ENCODE measurements at regions not wholly inside any gene's neighbourhood (a gene's known extent, or its start where the extent isn't known, plus 50 kb on each side); places are given as distances from the start of the nearest gene placed in this dataset.

GRCh38 chr3:147493666-147494065, 84.5 kb downstream of the ZIC1 start:
- no peak overlapping the region for H3K27ac ChIP-seq
- in situ Hi-C loops (cut with MboI; ENCODE audit: low sequenced_read_pairs in 4 of 4), result no loop called here
- H3K9me3 ChIP-seq, result no peaks in the 10 kb centered on the region
- intact Hi-C loops (cut with DNase I; ENCODE audit: low total_unique reads), result no loop called here
- H3K36me3 ChIP-seq, result no peaks in the 10 kb centered on the region
- ATAC-seq, result no peak
- no peak overlapping the region for H3K4me3 ChIP-seq
- no peaks in the 10 kb centered on the region for H3K4me1 ChIP-seq
- TF ChIP-seq, protein P1, sequence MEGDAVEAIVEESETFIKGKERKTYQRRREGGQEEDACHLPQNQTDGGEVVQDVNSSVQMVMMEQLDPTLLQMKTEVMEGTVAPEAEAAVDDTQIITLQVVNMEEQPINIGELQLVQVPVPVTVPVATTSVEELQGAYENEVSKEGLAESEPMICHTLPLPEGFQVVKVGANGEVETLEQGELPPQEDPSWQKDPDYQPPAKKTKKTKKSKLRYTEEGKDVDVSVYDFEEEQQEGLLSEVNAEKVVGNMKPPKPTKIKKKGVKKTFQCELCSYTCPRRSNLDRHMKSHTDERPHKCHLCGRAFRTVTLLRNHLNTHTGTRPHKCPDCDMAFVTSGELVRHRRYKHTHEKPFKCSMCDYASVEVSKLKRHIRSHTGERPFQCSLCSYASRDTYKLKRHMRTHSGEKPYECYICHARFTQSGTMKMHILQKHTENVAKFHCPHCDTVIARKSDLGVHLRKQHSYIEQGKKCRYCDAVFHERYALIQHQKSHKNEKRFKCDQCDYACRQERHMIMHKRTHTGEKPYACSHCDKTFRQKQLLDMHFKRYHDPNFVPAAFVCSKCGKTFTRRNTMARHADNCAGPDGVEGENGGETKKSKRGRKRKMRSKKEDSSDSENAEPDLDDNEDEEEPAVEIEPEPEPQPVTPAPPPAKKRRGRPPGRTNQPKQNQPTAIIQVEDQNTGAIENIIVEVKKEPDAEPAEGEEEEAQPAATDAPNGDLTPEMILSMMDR (IDR thresholded peaks at IDR 0.05 in 4 of 5, conservative IDR thresholded peaks at IDR 0.05 in 1 of 5), result no peak
- TF ChIP-seq POLR2A (IDR thresholded peaks at IDR 0.05), result no peak
- H3K27me3 ChIP-seq, result no peaks in the 10 kb centered on the region
- DNase-seq, result no peak

DNA sequence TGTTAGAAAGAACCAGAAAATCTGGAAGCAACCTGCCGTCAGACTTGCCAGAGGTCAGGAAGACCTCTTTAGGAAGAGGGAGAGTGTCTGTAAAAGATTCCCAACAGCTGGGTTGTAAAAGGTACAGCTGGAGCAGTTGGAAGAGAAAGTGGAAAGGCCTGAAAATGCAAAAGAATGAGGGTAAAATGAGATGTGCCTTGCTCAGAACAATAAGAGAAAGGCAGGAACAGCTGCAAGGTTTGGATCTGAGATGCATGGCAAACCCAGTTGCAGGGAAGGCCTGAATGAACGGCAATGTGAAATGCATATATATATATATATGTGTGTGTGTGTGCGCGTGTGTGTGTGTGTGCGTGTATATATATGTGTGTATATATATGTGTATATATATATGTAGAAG, 88.1 kb downstream of the ZIC1 start:
- DNase-seq, result no peak
- no peaks in the 10 kb centered on the region for H3K9me3 ChIP-seq
- intact Hi-C loops (cut with DNase I; ENCODE audit: low total_unique reads), result no loop called here
- no peaks in the 10 kb centered on the region for H3K36me3 ChIP-seq
- in situ Hi-C loops (cut with MboI; ENCODE audit: low sequenced_read_pairs in 4 of 4), result no loop called here
- no peak overlapping the region for H3K4me3 ChIP-seq
- H3K27ac ChIP-seq, result no peak overlapping the region
- no peak for ATAC-seq
- no peak for TF ChIP-seq POLR2A (IDR thresholded peaks at IDR 0.05)
- TF ChIP-seq, protein P1 (IDR thresholded peaks at IDR 0.05 in 4 of 5, conservative IDR thresholded peaks at IDR 0.05 in 1 of 5), result no peak
- H3K4me1 ChIP-seq, result no peaks in the 10 kb centered on the region
- H3K27me3 ChIP-seq, result no peaks in the 10 kb centered on the region

DNA sequence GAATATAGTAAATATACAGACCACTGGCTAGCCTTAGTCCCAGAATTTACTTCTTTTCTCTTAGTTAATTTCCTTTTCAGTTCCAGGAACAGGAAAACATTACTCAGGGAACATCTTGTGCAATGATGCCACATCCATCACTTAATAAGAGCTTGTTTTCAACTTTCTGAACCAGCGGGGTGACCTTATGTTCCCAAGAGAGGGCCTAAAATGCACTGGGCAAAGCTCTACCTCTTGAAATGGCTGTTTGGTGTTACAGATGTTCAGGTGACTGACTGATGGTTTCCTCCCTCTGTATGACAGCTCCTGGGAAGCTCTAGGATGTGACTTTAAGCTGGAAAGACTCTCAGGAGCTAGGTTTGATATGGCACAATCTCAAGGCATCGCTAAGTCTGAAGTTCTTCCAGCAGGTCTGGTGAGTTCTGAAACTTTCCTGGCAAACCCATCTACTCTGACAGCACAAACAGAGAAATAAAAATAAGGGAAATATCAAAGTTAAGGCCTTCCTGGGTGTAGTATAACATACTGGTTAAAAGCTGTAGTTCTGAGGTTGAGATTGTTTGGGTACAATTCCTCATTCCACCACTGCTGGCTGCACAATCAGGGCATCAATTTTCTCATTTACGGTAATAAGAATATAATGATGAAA, 98.6 kb downstream of the ZIC1 start:
- ATAC-seq (peak; percentile 51 to 83), DNase-seq (peak; percentile 4 to 19)
- Histone ChIP-seq H3K4me1 (no peaks in the 10 kb centered on the region), H3K27me3 (no peaks in the 10 kb centered on the region), H3K36me3 (no peaks in the 10 kb centered on the region), H3K27ac (no peak overlapping the region), H3K9me3 (no peaks in the 10 kb centered on the region), H3K4me3 (no peak overlapping the region)
- TF ChIP-seq POLR2A (IDR thresholded peaks at IDR 0.05), result no peak
- TF ChIP-seq, protein P1 (IDR thresholded peaks at IDR 0.05 in 4 of 5, conservative IDR thresholded peaks at IDR 0.05 in 1 of 5), result no peak
- in situ Hi-C loops (cut with MboI; ENCODE audit: low sequenced_read_pairs in 4 of 4), result no loop called here
- intact Hi-C loops (cut with DNase I; ENCODE audit: low total_unique reads), result no loop called here

- Histone ChIP-seq H3K27me3 (no peaks in the 10 kb centered on the region), H3K4me1 (no peaks in the 10 kb centered on the region), H3K9me3 (no peaks in the 10 kb centered on the region), H3K27ac (no peak overlapping the region), H3K4me3 (no peak overlapping the region), H3K36me3 (no peaks in the 10 kb centered on the region)
- DNase-seq, result no peak
- ATAC-seq, result no peak
- in situ Hi-C loops (cut with MboI; ENCODE audit: low sequenced_read_pairs in 4 of 4), result no loop called here
- TF ChIP-seq POLR2A (IDR thresholded peaks at IDR 0.05), result no peak
- TF ChIP-seq, protein P1 (IDR thresholded peaks at IDR 0.05 in 4 of 5, conservative IDR thresholded peaks at IDR 0.05 in 1 of 5), result no peak
- intact Hi-C loops (cut with DNase I; ENCODE audit: low total_unique reads), result no loop called here
These were observed 100.3 kb downstream of the ZIC1 start for GRCh38 chr3:147509448-147509847.

DNA sequence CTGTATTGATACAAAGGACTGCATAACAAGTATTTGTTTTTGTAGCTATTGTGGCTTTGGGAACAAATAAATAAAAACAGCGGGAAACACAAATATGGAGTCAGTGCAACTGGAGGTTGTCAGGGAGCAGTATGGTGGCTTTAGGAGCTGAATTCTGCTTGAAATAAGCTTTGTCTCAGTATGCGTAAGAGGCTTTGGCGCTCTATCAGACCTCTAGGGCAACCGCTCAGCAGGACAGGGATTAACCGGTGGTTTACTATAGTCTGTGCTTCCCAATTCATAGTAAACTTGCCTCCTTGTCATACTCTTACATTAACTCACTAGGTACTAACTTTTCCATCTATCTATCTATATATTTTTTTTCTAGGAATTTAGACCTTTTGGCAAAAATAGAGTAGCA, 104.6 kb downstream of the ZIC1 start:
- Histone ChIP-seq H3K9me3 (no peaks in the 10 kb centered on the region), H3K27ac (no peak overlapping the region), H3K36me3 (no peaks in the 10 kb centered on the region), H3K27me3 (no peaks in the 10 kb centered on the region), H3K4me3 (no peak overlapping the region), H3K4me1 (no peaks in the 10 kb centered on the region)
- intact Hi-C loops (cut with DNase I; ENCODE audit: low total_unique reads) (no loop called here), in situ Hi-C loops (cut with MboI; ENCODE audit: low sequenced_read_pairs in 4 of 4) (no loop called here)
- TF ChIP-seq, protein P1 (IDR thresholded peaks at IDR 0.05 in 4 of 5, conservative IDR thresholded peaks at IDR 0.05 in 1 of 5), result no peak
- no peak for TF ChIP-seq POLR2A (IDR thresholded peaks at IDR 0.05)
- ATAC-seq (no peak), DNase-seq (no peak)
